NB4 (cell line): ENCODE measurements at regions not wholly inside any gene's neighbourhood (a gene's known extent, or its start where the extent isn't known, plus 50 kb on each side); places are given as distances from the start of the nearest gene placed in this dataset.

Experiments used
- DNase-seq: peaks from one replicate; pipeline ENCODE4 v3.0.0; 2010; ENCODE audit warnings: low read depth
- H3K4me3 ChIP-seq: one replicate; pipeline ENCODE4 v1.5.1; 2011; ENCODE audit warnings: mild to moderate bottlenecking, low read depth, low read length, moderate library complexity
- CTCF ChIP-seq: IDR thresholded peaks from one replicate; pipeline ENCODE4 v1.5.1; 2012; ENCODE audit warnings: low read depth, low read length
- MAX ChIP-seq: IDR thresholded peaks from 2 replicates; pipeline ENCODE4 v1.6.1; 2011; ENCODE audit warnings: low read depth, low read length
- MYC ChIP-seq: IDR thresholded peaks from 2 replicates; pipeline ENCODE4 v1.6.1; 2011; ENCODE audit warnings: low read depth, low read length
- POLR2A ChIP-seq: IDR thresholded peaks from 2 replicates; pipeline ENCODE4 v1.6.1; 2011; ENCODE audit warnings: mild to moderate bottlenecking; ENCODE audit not compliant: insufficient read length; ENCODE audit errors: extremely low read depth

- DNase-seq: peak; percentile 62
- TF ChIP-seq MYC (no peak), POLR2A (no peak), CTCF (no peak), MAX (no peak)
- no peak overlapping the region for H3K4me3 ChIP-seq
These were observed 478.5 kb downstream of the KIF20B start for GRCh38 chr10:90179696-90180407.

- no peak overlapping the region for H3K4me3 ChIP-seq
- no peak for TF ChIP-seq CTCF
- no peak for DNase-seq
These were observed 479.7 kb downstream of the KIF20B start for GRCh38 chr10:90180886-90181691.

- TF ChIP-seq MYC (no peak), MAX (no peak), CTCF (no peak), POLR2A (no peak)
- no peak overlapping the region for H3K4me3 ChIP-seq
- DNase-seq: no peak
These were observed 491.4 kb downstream of the KIF20B start for GRCh38 chr10:90192825-90193224.

GRCh38 chr10:90193240-90193985 is 492.0 kb downstream of the KIF20B start:
- no peak for DNase-seq
- TF ChIP-seq MAX: no peak
- no peak for TF ChIP-seq POLR2A
- TF ChIP-seq CTCF: no peak
- no peak for TF ChIP-seq MYC
- no peak overlapping the region for H3K4me3 ChIP-seq

GRCh38 chr10:90195288-90195840 is 494.0 kb downstream of the KIF20B start:
- TF ChIP-seq MYC (no peak), MAX (no peak), POLR2A (no peak), CTCF (no peak)
- H3K4me3 ChIP-seq: no peak overlapping the region
- no peak for DNase-seq
